DND-41 (cell line): ENCODE measurements at regions not wholly inside any gene's neighbourhood (a gene's known extent, or its start where the extent isn't known, plus 50 kb on each side); places are given as distances from the start of the nearest gene placed in this dataset.
"Not testable (repeated sequence)": the region's sequence is repeated elsewhere in the genome, so short reads cannot be mapped to it uniquely, and the experiment has no call there.

ENCODE experiments used
- ATAC-seq: fragments of 200-7000 bp; cut with Tn5 transposase; 3 replicates; pipeline ENCODE4 v1.9.1; 2021; ENCODE audit warnings: low read depth; ENCODE audit not compliant: insufficient read depth
- DNase-seq: peaks from one replicate; pipeline ENCODE4 v3.0.0-alpha.2; 2020
- H2AFZ ChIP-seq: 2 replicates; pipeline ENCODE4 v1.6.0; 2012; ENCODE audit warnings: low read depth, low read length
- H3K27ac ChIP-seq: 2 replicates; pipeline ENCODE4 v1.5.1; 2012; ENCODE audit warnings: low read length, inconsistent platforms
- H3K27me3 ChIP-seq: fragments of 200-600 bp; sonication (generic); 2 replicates; pipeline ENCODE4 v1.6.0; 2012; ENCODE audit warnings: low read length, mild to moderate bottlenecking, inconsistent platforms; ENCODE audit not compliant: insufficient read depth, poor library complexity
- H3K36me3 ChIP-seq: 2 replicates; pipeline ENCODE4 v1.5.1; 2012; ENCODE audit warnings: low read length, inconsistent platforms; ENCODE audit not compliant: insufficient read depth
- H3K4me1 ChIP-seq: 2 replicates; pipeline ENCODE4 v1.5.1; 2012; ENCODE audit warnings: mild to moderate bottlenecking, low read length; ENCODE audit not compliant: insufficient read depth
- H3K4me2 ChIP-seq: 2 replicates; pipeline ENCODE4 v1.6.0; 2012; ENCODE audit warnings: mild to moderate bottlenecking, moderate library complexity, low read length, inconsistent platforms; ENCODE audit not compliant: insufficient read depth
- H3K4me3 ChIP-seq, 2 experiments: fragments of 200-600 bp in 1 of 2; shearing (Covaris generic) in 1 of 2; 2 replicates each; pipeline ENCODE4 v1.5.1; 2012 to 2016; ENCODE audit warnings: inconsistent platforms in 2 of 2, low read length in 2 of 2, mild to moderate bottlenecking in 2 of 2, low read depth in 1 of 2, moderate library complexity in 1 of 2
- H3K79me2 ChIP-seq: 2 replicates; pipeline ENCODE4 v1.6.0; 2012; ENCODE audit warnings: low read length, inconsistent platforms; ENCODE audit not compliant: insufficient read depth
- H3K9ac ChIP-seq: 2 replicates; pipeline ENCODE4 v1.6.0; 2012; ENCODE audit warnings: low read depth, mild to moderate bottlenecking, inconsistent platforms, low read length, moderate library complexity
- H3K9me3 ChIP-seq: 2 replicates; pipeline ENCODE4 v1.5.1; 2012; ENCODE audit warnings: low read length, moderate library complexity, mild to moderate bottlenecking, inconsistent platforms; ENCODE audit not compliant: insufficient read depth, severe bottlenecking
- H4K20me1 ChIP-seq: 2 replicates; pipeline ENCODE4 v1.6.0; 2012; ENCODE audit warnings: low read length; ENCODE audit not compliant: insufficient read depth

- H2AFZ ChIP-seq, H3K27me3 ChIP-seq, H3K79me2 ChIP-seq, H4K20me1 ChIP-seq, H3K4me2 ChIP-seq, H3K9me3 ChIP-seq, H3K9ac ChIP-seq, ATAC-seq, H3K4me1 ChIP-seq, DNase-seq, H3K4me3 ChIP-seq, H3K27ac ChIP-seq, H3K36me3 ChIP-seq: not testable (repeated sequence)
Observed at GRCh38 chr21:9040406-9040805, 1481.0 kb upstream of the TPTE start.

DNA sequence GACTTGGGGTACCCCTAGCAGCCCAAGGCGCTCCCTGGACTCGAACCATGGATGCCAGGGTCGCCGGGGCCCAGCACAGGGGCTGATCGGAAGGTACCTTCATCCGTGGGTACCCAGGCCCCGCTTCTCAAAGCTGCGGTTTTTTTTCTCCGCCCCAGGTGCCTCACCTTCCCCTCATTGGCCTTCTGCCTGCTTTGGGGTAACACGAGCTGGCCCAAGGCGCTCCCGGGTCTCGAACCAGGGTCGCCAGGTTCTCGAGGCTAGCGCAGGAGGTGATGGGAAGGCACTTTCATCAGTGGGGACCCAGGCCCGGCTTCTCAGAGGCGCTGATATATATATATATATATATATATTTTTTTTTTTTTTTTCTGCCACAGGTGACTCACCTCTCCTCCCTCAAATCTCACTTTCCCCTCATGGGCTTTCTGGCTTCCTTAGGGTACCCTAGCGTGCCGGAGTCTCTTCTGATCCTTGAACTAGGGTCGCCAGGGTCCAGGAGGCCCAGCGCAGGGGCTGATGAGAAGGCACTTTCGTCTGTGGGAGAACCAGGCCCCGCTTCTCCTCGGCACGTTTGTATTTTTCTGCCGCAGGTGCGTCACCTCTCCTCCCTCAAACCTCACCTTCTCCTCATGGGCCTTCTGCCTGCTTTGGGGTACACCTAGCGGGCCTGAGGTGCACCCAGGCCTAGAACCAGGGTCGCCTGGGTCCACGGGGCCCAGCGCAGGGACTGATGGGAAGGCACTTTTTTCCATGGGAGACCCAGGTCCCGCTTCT lies 1480.0 kb upstream of the TPTE start:
- H3K4me2 ChIP-seq, H3K36me3 ChIP-seq, H3K27me3 ChIP-seq, H4K20me1 ChIP-seq, H2AFZ ChIP-seq, DNase-seq, H3K79me2 ChIP-seq, H3K9me3 ChIP-seq, ATAC-seq, H3K4me3 ChIP-seq, H3K9ac ChIP-seq, H3K4me1 ChIP-seq, H3K27ac ChIP-seq: not testable (repeated sequence)

- H3K4me3 ChIP-seq, H3K9ac ChIP-seq, H3K27ac ChIP-seq, H4K20me1 ChIP-seq, ATAC-seq, H3K9me3 ChIP-seq, H3K4me2 ChIP-seq, H3K27me3 ChIP-seq, H3K79me2 ChIP-seq, H3K4me1 ChIP-seq, H2AFZ ChIP-seq, H3K36me3 ChIP-seq, DNase-seq: not testable (repeated sequence)
Observed at GRCh38 chr21:9043089-9043488, 1478.3 kb upstream of the TPTE start.

GRCh38 chr21:9046870-9047269 lies 1474.5 kb upstream of the TPTE start:
- not testable (repeated sequence) for H3K4me1 ChIP-seq, H3K4me3 ChIP-seq, H3K36me3 ChIP-seq, DNase-seq, ATAC-seq, H2AFZ ChIP-seq, H3K4me2 ChIP-seq, H3K79me2 ChIP-seq, H3K9me3 ChIP-seq, H3K27me3 ChIP-seq, H3K9ac ChIP-seq, H4K20me1 ChIP-seq, H3K27ac ChIP-seq

DNA sequence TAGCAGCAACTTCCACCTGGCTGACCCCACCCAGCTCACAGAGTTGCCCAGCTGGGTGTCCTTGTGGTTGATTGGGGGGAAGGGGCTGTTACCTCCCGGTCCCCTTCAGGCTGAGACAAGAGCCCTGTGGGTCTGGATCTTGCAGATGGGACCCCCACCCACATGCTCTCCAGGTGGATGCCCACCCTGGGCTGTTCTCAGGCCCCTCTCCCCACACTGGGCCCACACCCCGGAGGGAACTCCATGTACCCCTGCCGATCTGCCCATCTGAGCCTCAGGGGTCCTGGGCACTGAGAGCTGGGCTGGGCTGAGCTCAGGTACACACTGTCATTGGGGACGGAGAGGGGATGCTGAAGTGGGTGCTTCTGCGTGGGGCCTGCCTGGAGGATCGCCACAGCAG lies 1453.9 kb upstream of the TPTE start:
- H3K9ac ChIP-seq, ATAC-seq, DNase-seq, H3K4me1 ChIP-seq, H3K4me2 ChIP-seq, H3K36me3 ChIP-seq, H2AFZ ChIP-seq, H4K20me1 ChIP-seq, H3K9me3 ChIP-seq, H3K79me2 ChIP-seq, H3K4me3 ChIP-seq, H3K27me3 ChIP-seq, H3K27ac ChIP-seq: not testable (repeated sequence)

GRCh38 chr21:9068622-9069021 lies 1452.8 kb upstream of the TPTE start:
- H3K9me3 ChIP-seq, H2AFZ ChIP-seq, H3K36me3 ChIP-seq, H3K4me3 ChIP-seq, H3K9ac ChIP-seq, DNase-seq, H3K27me3 ChIP-seq, H4K20me1 ChIP-seq, H3K79me2 ChIP-seq, H3K4me2 ChIP-seq, ATAC-seq, H3K27ac ChIP-seq, H3K4me1 ChIP-seq: not testable (repeated sequence)

GRCh38 chr21:9070703-9071102 lies 1450.7 kb upstream of the TPTE start:
- H3K36me3 ChIP-seq, H2AFZ ChIP-seq, H3K4me3 ChIP-seq, H3K9me3 ChIP-seq, H3K27ac ChIP-seq, H3K27me3 ChIP-seq, H3K4me1 ChIP-seq, DNase-seq, H4K20me1 ChIP-seq, H3K4me2 ChIP-seq, H3K79me2 ChIP-seq, ATAC-seq, H3K9ac ChIP-seq: not testable (repeated sequence)

DNA sequence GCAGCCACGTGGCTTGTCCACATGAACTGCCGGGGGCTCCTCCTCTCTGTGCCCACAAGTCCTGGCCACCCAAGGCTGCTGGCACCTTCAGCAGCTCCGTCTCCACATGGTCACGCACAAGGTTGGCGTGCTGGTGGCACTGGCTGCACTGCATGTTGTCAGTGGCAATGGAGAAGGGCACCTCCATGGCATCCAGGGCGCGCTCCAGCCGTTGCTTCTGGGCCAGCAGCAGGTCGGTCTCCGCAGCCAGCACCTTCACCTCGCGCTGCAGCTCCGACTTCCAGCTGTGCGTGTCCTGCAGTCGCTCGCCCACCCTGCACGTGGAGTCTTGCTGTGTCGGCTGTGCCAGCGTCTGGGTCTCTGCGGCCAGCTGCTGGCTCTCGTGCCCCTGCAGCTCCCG lies 1448.4 kb upstream of the TPTE start:
- H4K20me1 ChIP-seq, H3K4me1 ChIP-seq, H3K27ac ChIP-seq, H3K4me2 ChIP-seq, H3K4me3 ChIP-seq, ATAC-seq, DNase-seq, H3K27me3 ChIP-seq, H2AFZ ChIP-seq, H3K79me2 ChIP-seq, H3K36me3 ChIP-seq, H3K9me3 ChIP-seq, H3K9ac ChIP-seq: not testable (repeated sequence)
